ENCODE measurements at regions not wholly inside any gene's neighbourhood (a gene's known extent, or its start where the extent isn't known, plus 50 kb on each side); places are given as distances from the start of the nearest gene placed in this dataset.

GRCh38 chr22:25392584-25392983 lies 171.9 kb upstream of the GRK3 start:
- TF ChIP-seq TAF1 (IDR thresholded peaks at IDR 0.05; ENCODE audit: borderline replicate concordance, low read depth, low read length) (no peak), POLR2A (IDR thresholded peaks at IDR 0.05; ENCODE audit: low read depth, low read length) (no peak)
